ENCODE measurements at regions not wholly inside any gene's neighbourhood (a gene's known extent, or its start where the extent isn't known, plus 50 kb on each side); places are given as distances from the start of the nearest gene placed in this dataset.

DNA sequence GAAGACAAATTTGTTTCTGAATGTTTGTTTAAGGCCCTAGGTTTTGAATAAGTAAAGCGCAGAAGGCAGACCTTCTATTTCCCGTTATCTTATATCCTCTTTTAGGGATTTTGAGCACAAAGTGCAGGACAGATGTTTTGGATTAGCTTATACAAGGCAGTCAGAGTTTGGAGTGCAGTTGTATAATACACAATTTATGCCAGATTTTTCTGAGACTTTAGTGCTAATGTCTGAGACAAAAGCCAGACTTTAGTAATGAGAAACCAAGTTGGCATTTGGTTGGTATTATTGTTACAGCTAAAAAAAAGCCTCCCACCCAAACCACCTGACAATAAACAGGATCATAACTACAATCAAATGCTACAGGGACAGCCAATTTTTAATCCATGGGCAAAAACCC lies 309.9 kb upstream of the SATB1 start:
- FAIRE-seq (no peak), DNase-seq (ENCODE audit: low read depth, low spot score) (no peak)
- no peaks in the 10 kb centered on the region for H4K20me1 ChIP-seq (ENCODE audit: control insufficient read depth, extremely low read depth, insufficient read depth, low read length)
- no peak overlapping the region for H3K4me3 ChIP-seq (ENCODE audit: control insufficient read depth in 2 of 3, extremely low read depth in 1 of 3, insufficient read depth in 2 of 3, low read depth in 1 of 3, low read length in 3 of 3)
- H3K27me3 ChIP-seq (ENCODE audit: control insufficient read depth, extremely low read depth, insufficient read depth, low read length) = no peaks in the 10 kb centered on the region
- no peak overlapping the region for H3K4me2 ChIP-seq (ENCODE audit: control insufficient read depth, extremely low read depth, insufficient read depth, low read depth, low read length)
- no peaks in the 10 kb centered on the region for H3K9me3 ChIP-seq (ENCODE audit: control insufficient read depth, low read depth, low read length)
- no peak overlapping the region for H2AFZ ChIP-seq (ENCODE audit: control insufficient read depth, low read length)
- no peaks in the 10 kb centered on the region for H3K4me1 ChIP-seq (ENCODE audit: control insufficient read depth, extremely low read depth, insufficient read depth, low read length)
- no peaks in the 10 kb centered on the region for H3K36me3 ChIP-seq (ENCODE audit: control insufficient read depth in 2 of 2, extremely low read depth in 1 of 2, insufficient read depth in 2 of 2, low read length in 2 of 2)
- no peak overlapping the region for H3K9ac ChIP-seq (ENCODE audit: control insufficient read depth, extremely low read depth, insufficient read depth, low read length)
- TF ChIP-seq, protein P1, sequence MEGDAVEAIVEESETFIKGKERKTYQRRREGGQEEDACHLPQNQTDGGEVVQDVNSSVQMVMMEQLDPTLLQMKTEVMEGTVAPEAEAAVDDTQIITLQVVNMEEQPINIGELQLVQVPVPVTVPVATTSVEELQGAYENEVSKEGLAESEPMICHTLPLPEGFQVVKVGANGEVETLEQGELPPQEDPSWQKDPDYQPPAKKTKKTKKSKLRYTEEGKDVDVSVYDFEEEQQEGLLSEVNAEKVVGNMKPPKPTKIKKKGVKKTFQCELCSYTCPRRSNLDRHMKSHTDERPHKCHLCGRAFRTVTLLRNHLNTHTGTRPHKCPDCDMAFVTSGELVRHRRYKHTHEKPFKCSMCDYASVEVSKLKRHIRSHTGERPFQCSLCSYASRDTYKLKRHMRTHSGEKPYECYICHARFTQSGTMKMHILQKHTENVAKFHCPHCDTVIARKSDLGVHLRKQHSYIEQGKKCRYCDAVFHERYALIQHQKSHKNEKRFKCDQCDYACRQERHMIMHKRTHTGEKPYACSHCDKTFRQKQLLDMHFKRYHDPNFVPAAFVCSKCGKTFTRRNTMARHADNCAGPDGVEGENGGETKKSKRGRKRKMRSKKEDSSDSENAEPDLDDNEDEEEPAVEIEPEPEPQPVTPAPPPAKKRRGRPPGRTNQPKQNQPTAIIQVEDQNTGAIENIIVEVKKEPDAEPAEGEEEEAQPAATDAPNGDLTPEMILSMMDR (optimal IDR thresholded peaks at IDR 0.05 in 1 of 3, IDR thresholded peaks at IDR 0.05 in 1 of 3, conservative IDR thresholded peaks at IDR 0.05 in 1 of 3; ENCODE audit: extremely low read depth in 1 of 3, insufficient read depth in 2 of 3, low read length in 3 of 3) = no peak
- TF ChIP-seq EZH2 (IDR thresholded peaks at IDR 0.05; ENCODE audit: low read length) = no peak
- no peak overlapping the region for H3K27ac ChIP-seq (ENCODE audit: control insufficient read depth, insufficient read depth, low read length)
- no peaks in the 10 kb centered on the region for H3K79me2 ChIP-seq (ENCODE audit: control insufficient read depth, insufficient read depth, low read length)
- dilution Hi-C loops (cut with MboI; ENCODE audit: extremely low pct_ligation_motif_present, low sequenced_read_pairs) = no loop called here
- H3K9me1 ChIP-seq (ENCODE audit: control insufficient read depth, extremely low read depth, insufficient read depth, low read length) = no peaks in the 10 kb centered on the region

DNA sequence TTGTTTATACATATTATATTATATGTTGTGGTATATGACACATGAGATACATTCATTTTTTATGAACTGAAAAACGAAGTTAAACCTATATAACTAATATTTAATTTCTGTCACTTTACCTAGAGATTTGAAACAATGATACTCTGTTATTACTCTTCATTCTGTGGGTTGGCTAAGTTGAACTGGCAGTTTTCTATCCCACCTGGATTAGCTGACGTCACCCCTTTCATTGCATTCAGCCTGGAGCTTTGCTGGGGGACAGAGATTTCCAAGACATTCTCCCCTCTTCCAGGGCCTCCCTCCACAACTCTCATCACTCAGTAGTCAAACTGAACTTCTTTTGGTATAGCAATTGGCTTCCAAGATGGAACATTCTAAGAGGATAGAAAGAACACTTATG lies 309.2 kb upstream of the SATB1 start:
- dilution Hi-C loops (cut with MboI; ENCODE audit: extremely low pct_ligation_motif_present, low sequenced_read_pairs) = no loop called here

More for the DNA sequence above, 309.2 kb upstream of the SATB1 start:
- Histone ChIP-seq H3K4me3 (ENCODE audit: control insufficient read depth in 2 of 3, extremely low read depth in 1 of 3, insufficient read depth in 2 of 3, low read depth in 1 of 3, low read length in 3 of 3) (no peak overlapping the region), H3K27ac (ENCODE audit: control insufficient read depth, insufficient read depth, low read length) (no peak overlapping the region), H3K36me3 (ENCODE audit: control insufficient read depth in 2 of 2, extremely low read depth in 1 of 2, insufficient read depth in 2 of 2, low read length in 2 of 2) (no peaks in the 10 kb centered on the region), H4K20me1 (ENCODE audit: control insufficient read depth, extremely low read depth, insufficient read depth, low read length) (no peaks in the 10 kb centered on the region), H3K9ac (ENCODE audit: control insufficient read depth, extremely low read depth, insufficient read depth, low read length) (no peak overlapping the region), H3K9me3 (ENCODE audit: control insufficient read depth, low read depth, low read length) (no peaks in the 10 kb centered on the region), H3K79me2 (ENCODE audit: control insufficient read depth, insufficient read depth, low read length) (no peaks in the 10 kb centered on the region), H3K27me3 (ENCODE audit: control insufficient read depth, extremely low read depth, insufficient read depth, low read length) (no peaks in the 10 kb centered on the region), H3K4me1 (ENCODE audit: control insufficient read depth, extremely low read depth, insufficient read depth, low read length) (no peaks in the 10 kb centered on the region), H2AFZ (ENCODE audit: control insufficient read depth, low read length) (no peak overlapping the region), H3K4me2 (ENCODE audit: control insufficient read depth, extremely low read depth, insufficient read depth, low read depth, low read length) (no peak overlapping the region), H3K9me1 (ENCODE audit: control insufficient read depth, extremely low read depth, insufficient read depth, low read length) (no peaks in the 10 kb centered on the region)
- TF ChIP-seq, protein P1 (optimal IDR thresholded peaks at IDR 0.05 in 1 of 3, IDR thresholded peaks at IDR 0.05 in 1 of 3, conservative IDR thresholded peaks at IDR 0.05 in 1 of 3; ENCODE audit: extremely low read depth in 1 of 3, insufficient read depth in 2 of 3, low read length in 3 of 3) = no peak
- no peak for TF ChIP-seq EZH2 (IDR thresholded peaks at IDR 0.05; ENCODE audit: low read length)
- FAIRE-seq (no peak), DNase-seq (ENCODE audit: low read depth, low spot score) (no peak)

All from keratinocyte (primary cell).